ENCODE measurements at regions not wholly inside any gene's neighbourhood (a gene's known extent, or its start where the extent isn't known, plus 50 kb on each side); places are given as distances from the start of the nearest gene placed in this dataset.

GRCh38 chr2:58903427-58903826 lies 662.3 kb upstream of the FANCL start:
- no peak overlapping the region for H4K5ac ChIP-seq (ENCODE audit: insufficient read length, low read depth, low read length)
- H3K23ac ChIP-seq (ENCODE audit: insufficient read length): no peak overlapping the region
- H2AK5ac ChIP-seq (ENCODE audit: low read depth, low read length): no peak overlapping the region
- H3K27me3 ChIP-seq (replicated peaks in 1 of 4; ENCODE audit: control insufficient read depth in 3 of 4, extremely low read depth in 1 of 4, insufficient read depth in 3 of 4, low read length in 3 of 4): peaks cover 0 to 1% (median 0%) of the 10 kb centered on the region in 4 experiments; a peak in 1 of 7 replicates
- H2BK20ac ChIP-seq (ENCODE audit: low read length): no peak overlapping the region
- no peaks in the 10 kb centered on the region for H3K79me2 ChIP-seq (ENCODE audit: control insufficient read depth in 1 of 2, insufficient read depth in 2 of 2, low read length in 2 of 2)
- no peak overlapping the region for H3K27ac ChIP-seq (ENCODE audit: low read depth, low read length)
- ChIA-PET CTCF (ENCODE audit: partially characterized antibody) (interaction anchor here (1.2 kb wide), 2 partner anchors 17 to 31 kb away, joined by 3 read pairs; no protein-coding TSS in a partner anchor), POLR2A (ENCODE audit: partially characterized antibody) (no interaction called here)
- TF ChIP-seq JUND (IDR thresholded peaks at IDR 0.05; ENCODE audit: low read length) (no peak), EZH2 (IDR thresholded peaks at IDR 0.05; ENCODE audit: low read depth, low read length, severe bottlenecking) (no peak), RXRA (IDR thresholded peaks at IDR 0.05; ENCODE audit: insufficient read depth, low read depth, low read length) (no peak), YY1 (IDR thresholded peaks at IDR 0.05; ENCODE audit: low read depth, low read length) (no peak), SAP30 (IDR thresholded peaks at IDR 0.05; ENCODE audit: insufficient read depth, insufficient replicate concordance, low read length) (no peak), E2F6 (IDR thresholded peaks at IDR 0.05) (no peak), SIRT6 (IDR thresholded peaks at IDR 0.05; ENCODE audit: low read length) (no peak), MAX (IDR thresholded peaks at IDR 0.05) (no peak), NANOG (IDR thresholded peaks at IDR 0.05; ENCODE audit: insufficient read depth, low read depth, low read length, poor library complexity, severe bottlenecking) (no peak), KDM5A (IDR thresholded peaks at IDR 0.05; ENCODE audit: low read length) (no peak), KDM1A (IDR thresholded peaks at IDR 0.05; ENCODE audit: borderline replicate concordance, low read length) (no peak)
- H2BK120ac ChIP-seq (replicated peaks; ENCODE audit: low read depth, low read length): no peak overlapping the region
- no peak overlapping the region for H3K4me3 ChIP-seq (ENCODE audit: extremely low read depth in 1 of 4, insufficient read depth in 2 of 4, low read depth in 3 of 4, low read length in 4 of 4)
- H2BK12ac ChIP-seq (ENCODE audit: low read depth, low read length): no peak overlapping the region
- no peaks in the 10 kb centered on the region for H3K23me2 ChIP-seq (ENCODE audit: low read depth, low read length)
- no peak overlapping the region for H3K14ac ChIP-seq (ENCODE audit: insufficient read length)
- no peak overlapping the region for H3K18ac ChIP-seq (ENCODE audit: extremely low read depth, low read length)
- no peak overlapping the region for H2BK15ac ChIP-seq (ENCODE audit: low read length)
- no peaks in the 10 kb centered on the region for H3K79me1 ChIP-seq (ENCODE audit: low read depth, low read length)
- no peak overlapping the region for H3K56ac ChIP-seq (replicated peaks; ENCODE audit: insufficient read length, low read depth, low read length)
- H3K4ac ChIP-seq (replicated peaks; ENCODE audit: insufficient read length, low read depth, low read length): no peak overlapping the region
- DNase-seq (ENCODE audit: low read depth in 1 of 2, low spot score in 2 of 2): no peak
- no peak overlapping the region for H4K8ac ChIP-seq (ENCODE audit: extremely low read depth, insufficient read depth, low read length)
- 0 out of 7 replicates have a peak, but pooled peaks cover 0 to 3% (median 0%) of the 10 kb centered on the region in 4 experiments for H3K4me1 ChIP-seq (replicated peaks in 1 of 4; ENCODE audit: control insufficient read depth in 3 of 4, insufficient read depth in 4 of 4, low read length in 3 of 4)
- H2AFZ ChIP-seq (ENCODE audit: low read length): no peak overlapping the region
- no peak for FAIRE-seq
- no peak overlapping the region for H3K4me2 ChIP-seq (ENCODE audit: insufficient read depth in 1 of 2, low read depth in 2 of 2, low read length in 2 of 2)
- H3K9ac ChIP-seq (replicated peaks in 1 of 4; ENCODE audit: extremely low read depth in 1 of 4, low read depth in 3 of 4, low read length in 3 of 4): no peak overlapping the region
- 91% methylated on average over 2 of the region's 2 CpGs; no CpG with 5 or more reads in 1 of the 2 experiments for WGBS, 2 experiments (ENCODE audit: extremely low coverage in 1 of 2, insufficient coverage in 1 of 2, insufficient read length in 1 of 2, insufficient replicate concordance in 2 of 2, low coverage in 1 of 2, low lambda C conversion rate in 2 of 2, missing lambda C conversion rate in 1 of 2)
- no peaks in the 10 kb centered on the region for H3K36me3 ChIP-seq (ENCODE audit: control insufficient read depth in 2 of 4, insufficient read depth in 4 of 4, low read length in 3 of 4)
- no peaks in the 10 kb centered on the region for H3K9me3 ChIP-seq (ENCODE audit: insufficient read depth in 2 of 2, low read depth in 1 of 2, low read length in 1 of 2)
- H4K20me1 ChIP-seq (replicated peaks in 1 of 2; ENCODE audit: control insufficient read depth in 1 of 2, insufficient read depth in 2 of 2, low read length in 2 of 2): no peaks in the 10 kb centered on the region
- H4K91ac ChIP-seq (replicated peaks; ENCODE audit: insufficient read length, low read length): no peak overlapping the region
- no peak overlapping the region for H2BK5ac ChIP-seq (ENCODE audit: low read depth, low read length)
